LNCaP clone FGC (cell line): ENCODE measurements at regions not wholly inside any gene's neighbourhood (a gene's known extent, or its start where the extent isn't known, plus 50 kb on each side); places are given as distances from the start of the nearest gene placed in this dataset.

Experiments
- DNase-seq: peaks from one replicate; pipeline ENCODE4 v3.0.0-alpha.2; 2011; ENCODE audit warnings: low read depth
- H3K4me3 ChIP-seq: 2 replicates; pipeline ENCODE4 v1.5.1; 2011; ENCODE audit warnings: mild to moderate bottlenecking, low read depth, low read length, control low read depth
- CTCF ChIP-seq: IDR thresholded peaks from 2 replicates; pipeline ENCODE4 v1.5.1; 2012; ENCODE audit warnings: mild to moderate bottlenecking; ENCODE audit not compliant: control insufficient read depth, insufficient read depth; ENCODE audit errors: extremely low read depth

DNA sequence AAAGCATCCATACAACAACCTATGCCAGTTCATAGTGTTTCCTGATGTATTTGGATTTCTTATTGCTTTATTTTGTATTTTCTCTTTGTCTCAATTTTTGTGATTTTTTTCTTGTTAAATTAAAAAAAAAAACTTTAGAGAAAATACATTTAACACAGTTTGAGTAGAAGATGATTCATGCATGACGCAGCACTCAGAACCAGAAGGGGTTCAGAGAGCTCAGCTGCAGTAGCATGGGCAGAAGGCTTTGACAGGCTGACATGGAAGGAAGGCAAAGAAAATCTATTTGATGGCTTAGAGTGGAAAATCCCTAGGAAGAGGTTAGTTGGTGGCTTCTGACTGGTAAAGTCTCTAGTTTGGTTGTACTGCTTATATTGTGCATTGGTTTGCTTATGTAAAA, 207.2 kb upstream of the STXBP5 start:
- no peak for DNase-seq
- TF ChIP-seq CTCF = no peak
- no peak overlapping the region for H3K4me3 ChIP-seq

DNA sequence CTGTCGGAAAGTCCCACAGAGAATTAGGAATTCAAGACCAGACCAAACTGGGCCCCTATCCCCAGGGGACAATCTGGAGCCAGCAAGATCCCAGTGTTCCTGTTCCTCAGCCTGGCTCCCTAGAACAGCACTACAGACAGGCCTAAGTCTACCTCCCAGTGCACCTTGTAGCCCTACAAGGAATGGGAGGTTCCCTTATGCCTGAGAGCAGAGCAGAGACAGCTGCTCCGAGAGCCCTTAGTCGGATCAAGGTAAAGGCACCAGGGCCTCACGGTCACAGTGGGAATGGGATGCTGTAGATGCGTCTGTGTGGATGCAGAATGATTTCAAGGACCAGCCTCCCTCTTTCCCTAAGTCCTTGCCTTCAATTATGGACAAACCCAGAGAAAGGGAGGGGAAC, 204.5 kb upstream of the STXBP5 start:
- TF ChIP-seq CTCF = no peak
- no peak overlapping the region for H3K4me3 ChIP-seq
- no peak for DNase-seq

GRCh38 chr6:147000545-147001488, 203.4 kb upstream of the STXBP5 start:
- TF ChIP-seq CTCF = no peak
- H3K4me3 ChIP-seq = no peak overlapping the region
- DNase-seq = no peak

- DNase-seq = no peak
- no peak overlapping the region for H3K4me3 ChIP-seq
- TF ChIP-seq CTCF = no peak
These were observed 202.6 kb upstream of the STXBP5 start for GRCh38 chr6:147001621-147002020.

GRCh38 chr6:147003186-147003585, 201.0 kb upstream of the STXBP5 start:
- no peak overlapping the region for H3K4me3 ChIP-seq
- no peak for TF ChIP-seq CTCF
- DNase-seq = no peak

DNA sequence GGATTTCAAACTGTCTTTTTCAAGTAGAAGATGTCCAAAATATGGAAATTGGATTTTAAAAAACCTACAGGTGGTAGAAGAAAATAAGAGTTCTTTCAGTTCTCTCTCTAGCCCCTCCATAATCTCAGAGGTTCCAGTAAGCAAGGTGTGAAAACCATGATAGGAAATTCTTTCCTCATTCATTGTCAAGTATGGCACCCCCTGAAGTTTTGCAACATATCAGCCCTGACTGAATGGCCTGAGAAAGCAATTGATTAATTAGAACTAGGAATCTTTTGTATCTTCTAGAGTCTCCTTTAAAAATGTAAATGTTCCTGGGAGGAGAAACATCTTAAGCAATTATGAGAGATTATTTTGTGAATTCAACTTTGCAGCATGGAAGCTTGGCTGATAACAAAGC, 198.7 kb upstream of the STXBP5 start:
- no peak for TF ChIP-seq CTCF
- no peak overlapping the region for H3K4me3 ChIP-seq
- DNase-seq = no peak

GRCh38 chr6:147007441-147007840, 196.8 kb upstream of the STXBP5 start:
- no peak for DNase-seq
- H3K4me3 ChIP-seq = no peak overlapping the region
- no peak for TF ChIP-seq CTCF
